Activated naive CD4-positive, alpha-beta T cell treated with anti-CD3 and anti-CD28 coated beads, Interleukin-2, amount 50 U/mL, for 72 hours (primary cell): ENCODE measurements at regions not wholly inside any gene's neighbourhood (a gene's known extent, or its start where the extent isn't known, plus 50 kb on each side); places are given as distances from the start of the nearest gene placed in this dataset.
"Not testable (repeated sequence)": the region's sequence is repeated elsewhere in the genome, so short reads cannot be mapped to it uniquely, and the experiment has no call there.

Source experiments
- ATAC-seq, 2 donors: fragments of 150-1000 bp; cut with Tn5 transposase; 2 replicates each; pipeline ENCODE4 v1.10.0; 2021; ENCODE audit warnings: mild to moderate bottlenecking in 2 of 2, moderate library complexity in 2 of 2
- DNase-seq, 2 donors: peaks; one replicate each; pipeline ENCODE4 v3.0.0; 2021 to 2022; ENCODE audit warnings: low spot score in 2 of 2
- H3K27ac Mint-ChIP-seq, 2 donors: one replicate each; pipeline ENCODE4 v1.8.0; 2022; ENCODE audit warnings: mild to moderate bottlenecking in 2 of 2, mixed read lengths in 2 of 2
- H3K36me3 Mint-ChIP-seq, 2 donors: one replicate each; pipeline ENCODE4 v1.8.0; 2022; ENCODE audit warnings: mixed read lengths in 2 of 2
- H3K9me3 Mint-ChIP-seq, 2 donors: one replicate each; pipeline ENCODE4 v1.8.0; 2022; ENCODE audit warnings: mixed read lengths in 2 of 2

DNA sequence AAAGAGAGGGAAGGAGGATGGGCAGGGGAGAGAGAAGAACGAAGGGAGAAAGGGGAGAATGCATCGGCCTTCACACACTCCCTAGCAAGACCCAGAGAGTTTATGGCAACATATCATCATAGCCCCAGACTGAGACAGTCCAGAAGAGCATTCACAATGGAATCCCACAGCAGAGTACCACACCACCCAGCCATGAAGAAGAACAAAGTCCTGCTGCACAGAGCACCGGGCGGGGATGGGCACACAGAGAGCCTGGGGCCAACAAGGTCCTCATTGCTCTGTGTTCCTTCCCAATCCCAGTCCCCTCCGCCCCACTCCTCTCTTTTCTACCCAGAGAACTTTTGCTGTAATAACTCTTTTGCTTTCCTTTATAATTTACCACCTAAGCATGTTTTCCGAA, 118.1 kb upstream of the TMPRSS2 start:
- Mint-ChIP-seq H3K9me3 (no peaks in the 10 kb centered on the region), H3K36me3 (no peaks in the 10 kb centered on the region), H3K27ac (no peak overlapping the region)
- ATAC-seq (no peak), DNase-seq (no peak)

DNA sequence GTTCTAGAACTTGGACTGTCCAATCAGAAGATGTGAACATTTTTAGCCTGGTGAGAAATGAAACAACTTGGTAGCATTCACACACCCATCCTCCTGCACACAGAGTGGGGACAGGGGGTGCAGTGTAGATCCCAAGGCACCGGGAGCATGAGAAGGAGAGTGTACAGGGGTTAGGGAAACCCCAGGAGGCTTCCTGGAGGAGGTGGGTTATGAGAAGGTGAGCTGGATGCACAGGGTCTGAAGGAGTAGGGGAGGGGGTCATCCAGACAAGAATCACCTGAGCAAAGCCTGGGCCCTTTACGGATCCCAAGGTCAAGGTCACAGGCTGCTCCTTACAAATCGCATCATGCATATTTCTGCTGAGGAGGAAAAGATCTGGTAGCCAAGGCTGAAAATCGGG, 117.5 kb upstream of the TMPRSS2 start:
- no peak for DNase-seq
- H3K36me3 Mint-ChIP-seq = no peaks in the 10 kb centered on the region
- no peaks in the 10 kb centered on the region for H3K9me3 Mint-ChIP-seq
- no peak overlapping the region for H3K27ac Mint-ChIP-seq
- no peak for ATAC-seq

DNA sequence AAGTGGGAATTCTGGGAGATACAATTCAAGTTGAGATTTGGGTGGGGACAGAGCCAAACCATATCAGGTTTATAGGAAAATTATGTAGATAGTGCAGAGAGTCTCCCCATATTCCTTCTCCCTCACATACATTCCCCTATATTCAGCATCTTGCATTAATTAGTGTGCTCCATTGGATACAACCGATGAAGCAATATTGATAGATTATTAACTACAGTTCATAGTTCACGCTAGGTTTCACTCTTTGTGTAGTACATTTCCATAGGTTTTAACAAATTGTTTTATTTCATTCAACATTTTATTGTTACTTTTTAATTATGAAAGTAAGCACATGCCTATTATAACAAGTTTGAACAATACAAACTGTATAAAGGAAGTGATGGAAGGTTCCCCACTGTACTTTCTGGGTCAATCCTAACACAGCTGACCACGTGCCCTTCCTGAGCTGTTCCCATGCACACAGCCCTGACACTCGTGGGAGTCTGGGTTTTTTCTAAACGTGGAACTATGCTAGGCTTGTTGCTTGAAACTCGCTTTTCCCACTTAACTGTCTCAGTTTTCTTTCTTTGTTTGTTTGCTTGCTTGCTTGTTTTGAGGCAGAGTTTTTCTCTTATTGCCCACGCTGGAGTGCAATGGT, 116.8 kb upstream of the TMPRSS2 start:
- no peaks in the 10 kb centered on the region for H3K9me3 Mint-ChIP-seq
- no peaks in the 10 kb centered on the region for H3K36me3 Mint-ChIP-seq
- no peak for ATAC-seq
- H3K27ac Mint-ChIP-seq = no peak overlapping the region
- DNase-seq = no peak

DNA sequence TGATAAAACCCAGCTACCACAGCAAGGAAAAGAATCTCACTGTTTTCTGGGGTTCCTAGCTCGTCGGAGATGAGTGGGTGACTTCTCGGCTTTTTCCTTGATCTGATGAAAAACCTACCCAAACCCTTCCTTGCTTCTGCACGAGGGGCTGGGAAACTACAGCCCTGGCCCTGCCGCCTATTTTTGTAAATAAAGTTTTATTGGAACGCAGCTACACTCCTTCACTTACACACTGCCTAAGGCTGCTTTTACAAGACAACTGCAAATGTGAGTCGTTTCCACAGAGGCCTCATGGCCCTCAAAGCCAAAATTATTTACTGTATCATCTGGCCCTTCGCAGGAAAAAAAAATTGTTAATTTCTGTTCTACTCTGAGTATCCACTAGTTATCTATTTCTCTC, 116.0 kb upstream of the TMPRSS2 start:
- ATAC-seq = no peak

GRCh38 chr21:41622831-41623548, 115.0 kb upstream of the TMPRSS2 start:
- peak in 1 of 2 donors; percentile 17 for DNase-seq
- peak; percentile 79 to 85 for ATAC-seq
- no peaks in the 10 kb centered on the region for H3K36me3 Mint-ChIP-seq
- no peak overlapping the region for H3K27ac Mint-ChIP-seq
- no peaks in the 10 kb centered on the region for H3K9me3 Mint-ChIP-seq

More for the DNA sequence above, 116.0 kb upstream of the TMPRSS2 start:
- Mint-ChIP-seq H3K27ac (no peak overlapping the region), H3K36me3 (no peaks in the 10 kb centered on the region), H3K9me3 (no peaks in the 10 kb centered on the region)
- DNase-seq = no peak

DNA sequence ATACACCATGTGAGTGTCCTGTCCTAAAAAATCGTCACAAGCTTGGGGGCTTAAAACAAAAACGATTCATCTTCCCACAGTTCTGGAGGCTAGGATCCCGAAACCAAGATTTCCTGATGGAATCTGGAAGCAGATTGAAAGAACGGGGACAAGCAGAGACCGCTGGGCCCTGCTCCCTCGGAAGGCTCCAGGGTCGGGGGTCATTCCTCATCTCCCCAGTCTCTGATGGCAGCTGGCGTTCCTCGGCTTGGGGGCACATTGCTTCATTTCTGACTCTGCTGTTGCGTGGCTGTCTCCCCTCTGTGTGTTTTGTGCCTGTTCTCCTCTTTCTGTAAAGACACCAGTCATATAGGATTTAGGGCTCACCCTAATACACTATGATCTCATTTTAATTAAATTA, 114.2 kb upstream of the TMPRSS2 start:
- DNase-seq = no peak
- H3K9me3 Mint-ChIP-seq = no peaks in the 10 kb centered on the region
- no peak overlapping the region for H3K27ac Mint-ChIP-seq
- ATAC-seq = no peak
- H3K36me3 Mint-ChIP-seq = no peaks in the 10 kb centered on the region

DNA sequence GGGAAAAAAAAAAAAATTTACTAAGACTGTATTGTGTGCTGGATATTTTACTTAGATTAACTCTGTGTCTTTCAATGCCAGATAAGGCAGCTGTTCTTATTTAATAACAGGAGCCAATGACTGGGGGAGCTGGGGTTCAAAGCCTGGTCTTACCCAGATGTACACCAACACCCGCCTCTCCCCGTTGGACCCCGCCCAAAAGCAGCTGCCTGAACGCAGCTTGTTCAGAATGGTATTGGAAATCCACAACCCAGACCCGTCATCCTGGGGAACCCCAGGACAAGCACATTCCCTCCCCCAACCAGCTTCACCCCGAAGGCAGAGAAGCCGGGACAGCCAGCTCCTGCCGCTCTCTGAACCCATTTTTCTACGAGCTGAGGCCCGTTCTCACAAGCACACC, 113.6 kb upstream of the TMPRSS2 start:
- DNase-seq (no peak), ATAC-seq (no peak)
- no peaks in the 10 kb centered on the region for H3K36me3 Mint-ChIP-seq
- no peaks in the 10 kb centered on the region for H3K9me3 Mint-ChIP-seq
- no peak overlapping the region for H3K27ac Mint-ChIP-seq

- no peak for DNase-seq
- Mint-ChIP-seq H3K27ac (no peak overlapping the region), H3K9me3 (no peaks in the 10 kb centered on the region), H3K36me3 (no peaks in the 10 kb centered on the region)
- ATAC-seq = no peak
Observed at GRCh38 chr21:41620982-41621381, 113.0 kb upstream of the TMPRSS2 start.

DNA sequence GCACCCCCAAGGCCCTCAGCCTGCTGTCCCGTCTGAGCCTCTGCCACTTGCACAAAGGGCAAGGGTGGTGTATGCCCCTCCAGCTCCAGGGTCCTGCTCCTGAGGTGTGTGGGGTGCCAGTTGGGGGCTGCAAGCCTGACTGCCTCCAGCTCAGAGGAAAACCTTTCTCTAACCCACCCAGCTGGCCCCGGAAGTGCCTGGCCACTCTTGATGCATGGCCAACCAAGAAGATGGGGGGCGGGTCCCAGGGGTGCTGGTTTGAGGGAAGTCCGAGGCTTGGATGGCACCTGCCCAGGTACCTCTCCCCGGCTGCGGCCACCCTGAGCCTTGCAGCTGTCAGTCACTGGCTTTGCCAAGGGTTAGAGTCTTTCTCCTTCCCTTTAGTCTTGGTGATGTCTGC, 112.6 kb upstream of the TMPRSS2 start:
- Mint-ChIP-seq H3K36me3 (no peaks in the 10 kb centered on the region), H3K27ac (no peak overlapping the region)
- no peak for DNase-seq

DNA sequence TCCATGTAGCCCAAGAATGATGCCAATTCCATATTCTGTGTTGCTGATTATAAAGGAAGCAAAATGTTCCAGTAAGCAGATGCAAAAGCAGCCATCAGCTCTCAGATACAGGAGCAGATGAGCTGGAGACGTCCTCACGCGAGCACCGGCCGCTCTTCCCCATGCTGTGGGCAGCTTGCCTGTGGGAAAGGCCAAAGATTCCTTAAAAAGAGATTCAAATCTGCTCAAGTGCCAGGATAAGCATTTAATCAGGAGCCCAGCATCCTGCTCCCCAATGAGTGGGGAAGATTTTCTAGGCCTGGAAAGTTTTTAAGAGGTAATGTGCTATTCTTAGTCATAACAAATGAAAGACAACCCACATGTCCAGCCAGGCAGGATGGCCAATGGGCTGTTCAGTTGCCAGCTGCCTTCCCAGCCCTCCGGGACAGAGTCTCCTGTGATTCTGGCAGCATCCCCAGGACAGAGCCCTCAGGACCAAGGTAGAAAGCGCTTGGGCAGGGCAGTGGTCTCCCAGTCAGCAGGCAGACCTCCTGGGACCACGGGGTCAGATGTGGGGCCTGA, 108.2 kb upstream of the TMPRSS2 start:
- H3K36me3 Mint-ChIP-seq = no peaks in the 10 kb centered on the region
- H3K9me3 Mint-ChIP-seq = no peaks in the 10 kb centered on the region
- no peak overlapping the region for H3K27ac Mint-ChIP-seq
- ATAC-seq (no peak), DNase-seq (no peak)

More for the DNA sequence above, 112.6 kb upstream of the TMPRSS2 start:
- no peak for ATAC-seq
- no peaks in the 10 kb centered on the region for H3K9me3 Mint-ChIP-seq

- Mint-ChIP-seq H3K27ac (no peak overlapping the region), H3K9me3 (no peaks in the 10 kb centered on the region), H3K36me3 (no peaks in the 10 kb centered on the region)
- ATAC-seq (no peak), DNase-seq (no peak)
Observed at GRCh38 chr21:41615613-41616012, 107.7 kb upstream of the TMPRSS2 start.

- H3K9me3 Mint-ChIP-seq = no peaks in the 10 kb centered on the region
- ATAC-seq (no peak), DNase-seq (no peak)
- no peak overlapping the region for H3K27ac Mint-ChIP-seq
- no peaks in the 10 kb centered on the region for H3K36me3 Mint-ChIP-seq
Observed at GRCh38 chr21:41614511-41614910, 106.6 kb upstream of the TMPRSS2 start.

DNA sequence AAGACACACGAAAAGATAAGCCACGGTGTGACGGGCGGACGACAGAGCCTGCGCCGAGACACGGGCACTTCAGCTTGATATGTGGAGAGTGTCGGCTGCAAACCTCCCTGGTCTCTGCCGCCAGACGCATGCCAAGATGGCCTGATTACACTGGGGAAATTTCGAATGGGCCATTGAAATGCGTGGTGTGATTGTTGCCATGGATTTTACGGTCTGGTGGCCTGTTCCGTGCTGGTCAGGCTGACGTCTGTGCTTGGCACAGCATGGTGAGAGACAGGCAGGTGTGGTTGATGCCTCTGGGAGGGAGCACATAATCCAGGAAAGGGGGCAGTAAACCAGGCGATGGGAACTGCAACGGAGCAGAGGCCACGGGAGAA, 105.6 kb upstream of the TMPRSS2 start:
- ATAC-seq (no peak), DNase-seq (no peak)
- Mint-ChIP-seq H3K9me3 (no peaks in the 10 kb centered on the region), H3K27ac (no peak overlapping the region), H3K36me3 (no peaks in the 10 kb centered on the region)

DNA sequence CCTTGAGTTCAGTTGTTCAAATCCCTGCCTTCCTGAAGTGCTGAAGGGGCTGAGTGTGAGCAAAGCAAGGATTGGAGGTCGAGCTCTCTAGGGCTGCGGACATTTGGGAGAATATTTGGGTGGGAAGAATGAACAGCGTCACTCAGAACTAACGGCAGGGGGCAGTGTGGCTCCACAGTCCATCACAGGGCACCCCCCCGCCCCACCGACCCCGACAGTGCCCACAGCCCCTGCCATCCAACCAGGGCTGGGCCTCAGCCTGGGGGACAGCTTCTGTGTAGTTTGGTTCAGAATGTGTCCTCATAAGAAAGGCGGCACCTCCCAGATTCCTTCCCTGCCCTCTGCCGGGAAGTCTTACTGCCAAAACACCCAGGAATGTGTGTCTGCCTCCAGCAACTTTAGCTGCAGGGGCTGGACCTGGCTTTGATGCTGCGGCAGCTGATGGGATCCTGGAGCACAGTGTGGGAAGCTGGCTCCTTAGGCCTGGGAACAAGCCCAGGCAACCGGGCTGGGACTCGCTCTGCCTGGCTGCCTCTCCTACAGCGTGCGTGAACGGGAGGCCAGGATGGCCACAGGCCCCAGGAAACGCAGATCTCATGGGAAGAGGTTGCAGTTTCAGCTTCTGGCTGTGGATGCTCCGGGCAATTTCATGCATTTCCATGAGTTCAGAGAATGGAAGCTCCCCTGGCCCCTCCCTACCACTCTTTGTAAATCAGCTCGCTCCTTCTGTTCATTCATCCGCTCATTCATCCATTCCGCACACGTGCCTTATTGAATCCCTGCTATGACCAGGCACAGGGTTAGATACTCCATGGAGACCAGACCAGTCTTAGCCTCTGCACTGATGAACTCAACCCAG, 104.9 kb upstream of the TMPRSS2 start:
- H3K9me3 Mint-ChIP-seq = no peaks in the 10 kb centered on the region
- no peak overlapping the region for H3K27ac Mint-ChIP-seq
- DNase-seq = peak in 1 of 2 donors; percentile 51
- peak; percentile 40 to 79 for ATAC-seq
- H3K36me3 Mint-ChIP-seq = no peaks in the 10 kb centered on the region

DNA sequence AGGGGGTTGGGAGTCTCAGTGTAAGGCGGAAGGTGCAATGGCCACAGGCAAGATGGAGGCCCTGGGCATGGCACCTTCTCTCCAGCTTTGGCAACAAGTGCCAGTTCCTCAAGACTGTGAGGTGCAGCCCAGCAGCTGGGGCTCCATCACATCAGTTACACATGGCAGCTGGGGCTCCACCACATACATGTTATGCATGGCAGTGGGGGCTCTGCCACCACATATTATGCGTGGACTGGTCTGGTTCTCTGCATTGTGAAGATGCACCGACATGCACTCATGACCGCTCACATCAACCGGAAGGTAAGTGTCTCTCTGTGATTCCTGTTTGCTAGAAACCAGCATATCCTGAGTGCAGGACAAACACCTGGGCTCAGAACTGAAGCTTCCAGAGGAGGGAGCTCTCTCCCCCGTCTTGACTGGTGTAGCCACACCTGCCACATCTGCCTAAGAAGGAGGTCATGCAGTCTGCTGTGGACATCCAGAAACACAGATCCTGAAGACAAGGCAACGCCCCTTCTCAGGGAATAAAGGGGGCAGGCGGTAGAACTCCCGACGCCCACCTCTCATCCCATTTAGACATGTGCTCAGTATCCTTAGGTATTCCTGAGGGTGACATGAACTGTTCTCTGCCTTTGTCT, 104.1 kb upstream of the TMPRSS2 start:
- no peaks in the 10 kb centered on the region for H3K36me3 Mint-ChIP-seq
- peak in 1 of 2 donors; percentile 13 for DNase-seq
- no peaks in the 10 kb centered on the region for H3K9me3 Mint-ChIP-seq
- H3K27ac Mint-ChIP-seq = no peak overlapping the region
- ATAC-seq = peak in 1 of 2 donors; percentile 69

GRCh38 chr21:41611441-41611840, 103.5 kb upstream of the TMPRSS2 start:
- no peaks in the 10 kb centered on the region for H3K9me3 Mint-ChIP-seq
- H3K27ac Mint-ChIP-seq = no peak overlapping the region
- DNase-seq (no peak), ATAC-seq (no peak)
- H3K36me3 Mint-ChIP-seq = no peaks in the 10 kb centered on the region

DNA sequence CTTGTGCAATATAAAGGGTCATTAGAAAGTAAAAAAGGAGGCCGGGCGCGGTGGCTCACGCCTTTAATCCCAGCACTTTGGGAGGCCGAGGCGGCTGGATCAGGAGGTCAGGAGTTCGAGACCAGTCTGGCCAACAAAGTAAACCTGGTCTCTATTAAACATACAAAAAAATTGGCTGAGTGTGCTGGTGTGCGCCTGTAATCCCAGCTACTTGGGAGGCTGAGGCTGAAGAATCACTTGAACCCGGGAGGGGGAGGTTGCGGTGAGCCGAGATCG, 102.8 kb upstream of the TMPRSS2 start:
- not testable (repeated sequence) for H3K36me3 Mint-ChIP-seq, H3K9me3 Mint-ChIP-seq, DNase-seq

More for the DNA sequence above, 102.8 kb upstream of the TMPRSS2 start:
- H3K27ac Mint-ChIP-seq, ATAC-seq: not testable (repeated sequence)
